OCI-LY7 (cell line): ENCODE measurements at regions not wholly inside any gene's neighbourhood (a gene's known extent, or its start where the extent isn't known, plus 50 kb on each side); places are given as distances from the start of the nearest gene placed in this dataset.

Source experiments
- EZH2phosphoT487 ChIP-seq: fragments of 200-600 bp; sonication (generic); IDR thresholded peaks from 2 replicates; pipeline ENCODE4 v1.6.1; 2018; ENCODE audit warnings: low read depth, borderline replicate concordance, mild to moderate bottlenecking, mixed run types, antibody characterized with exemption, low read length, moderate library complexity, mixed read lengths
- TF ChIP-seq, protein P1 (sequence below): fragments of 200-600 bp; sonication (generic); conservative IDR thresholded peaks from 2 replicates; pipeline ENCODE4 v1.5.1; 2014; ENCODE audit warnings: mild to moderate bottlenecking, antibody characterized with exemption, low read length, moderate library complexity, mixed read lengths

DNA sequence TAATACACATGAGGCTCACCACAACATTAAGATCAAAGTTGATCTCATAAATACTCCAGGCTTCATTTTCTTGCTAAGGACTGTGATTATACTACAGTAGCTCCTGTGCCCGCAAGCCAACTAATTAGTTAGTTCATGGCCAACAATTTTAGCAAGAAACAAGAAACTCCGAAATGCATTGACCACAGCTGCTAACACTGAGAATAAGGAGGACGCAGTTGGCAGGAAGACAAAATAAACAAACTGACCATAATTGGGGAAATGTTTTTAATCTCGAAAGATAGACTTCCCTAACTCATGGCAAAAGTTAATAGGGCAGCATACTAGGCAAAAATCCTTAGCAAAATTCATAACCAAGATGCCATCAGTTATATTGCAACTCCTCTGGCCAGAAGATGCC is 115.5 kb upstream of the SPEF2 start:
- TF ChIP-seq, protein P1, sequence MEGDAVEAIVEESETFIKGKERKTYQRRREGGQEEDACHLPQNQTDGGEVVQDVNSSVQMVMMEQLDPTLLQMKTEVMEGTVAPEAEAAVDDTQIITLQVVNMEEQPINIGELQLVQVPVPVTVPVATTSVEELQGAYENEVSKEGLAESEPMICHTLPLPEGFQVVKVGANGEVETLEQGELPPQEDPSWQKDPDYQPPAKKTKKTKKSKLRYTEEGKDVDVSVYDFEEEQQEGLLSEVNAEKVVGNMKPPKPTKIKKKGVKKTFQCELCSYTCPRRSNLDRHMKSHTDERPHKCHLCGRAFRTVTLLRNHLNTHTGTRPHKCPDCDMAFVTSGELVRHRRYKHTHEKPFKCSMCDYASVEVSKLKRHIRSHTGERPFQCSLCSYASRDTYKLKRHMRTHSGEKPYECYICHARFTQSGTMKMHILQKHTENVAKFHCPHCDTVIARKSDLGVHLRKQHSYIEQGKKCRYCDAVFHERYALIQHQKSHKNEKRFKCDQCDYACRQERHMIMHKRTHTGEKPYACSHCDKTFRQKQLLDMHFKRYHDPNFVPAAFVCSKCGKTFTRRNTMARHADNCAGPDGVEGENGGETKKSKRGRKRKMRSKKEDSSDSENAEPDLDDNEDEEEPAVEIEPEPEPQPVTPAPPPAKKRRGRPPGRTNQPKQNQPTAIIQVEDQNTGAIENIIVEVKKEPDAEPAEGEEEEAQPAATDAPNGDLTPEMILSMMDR: no peak
- TF ChIP-seq EZH2phosphoT487: no peak
